Daoy (cell line): ENCODE measurements at regions not wholly inside any gene's neighbourhood (a gene's known extent, or its start where the extent isn't known, plus 50 kb on each side); places are given as distances from the start of the nearest gene placed in this dataset.

Experiments
- DNase-seq: peaks from one replicate; pipeline ENCODE4 v3.0.0-alpha.2; 2015; ENCODE audit warnings: low read depth

DNA sequence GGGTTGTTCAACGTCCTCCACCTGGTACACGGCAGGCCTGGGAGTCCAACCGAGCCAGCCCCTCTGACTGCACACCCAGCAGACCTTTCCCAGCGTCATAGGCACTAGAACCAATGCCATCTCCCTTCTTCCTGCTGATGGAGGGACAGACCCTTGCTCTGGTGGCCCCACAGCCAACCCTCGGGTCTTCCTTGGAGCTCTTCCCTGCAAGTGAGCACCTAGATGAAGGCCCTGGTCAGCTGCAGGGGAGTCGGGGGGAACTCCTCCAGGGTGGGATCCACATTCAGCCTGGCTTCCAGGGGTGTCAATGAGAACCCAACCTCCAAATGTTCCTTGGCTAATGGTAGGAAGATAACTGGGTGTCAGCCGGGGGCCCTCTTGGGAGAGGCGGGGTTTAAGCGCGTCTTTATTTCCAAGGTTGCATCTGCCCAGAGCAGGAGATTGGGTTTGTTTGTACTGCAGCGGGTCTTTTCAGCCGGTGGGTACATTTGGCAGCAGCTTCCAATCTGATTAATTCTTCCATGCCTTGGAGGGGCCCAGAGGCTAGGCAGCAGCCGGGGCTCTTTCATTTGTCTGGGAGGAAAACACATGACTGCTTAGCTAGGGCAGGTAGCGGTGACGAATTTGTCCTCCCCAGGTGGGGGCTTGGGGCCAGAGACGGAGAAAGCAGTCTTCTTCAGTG is 56.0 kb upstream of the SHISAL1 start:
- DNase-seq: no peak

DNA sequence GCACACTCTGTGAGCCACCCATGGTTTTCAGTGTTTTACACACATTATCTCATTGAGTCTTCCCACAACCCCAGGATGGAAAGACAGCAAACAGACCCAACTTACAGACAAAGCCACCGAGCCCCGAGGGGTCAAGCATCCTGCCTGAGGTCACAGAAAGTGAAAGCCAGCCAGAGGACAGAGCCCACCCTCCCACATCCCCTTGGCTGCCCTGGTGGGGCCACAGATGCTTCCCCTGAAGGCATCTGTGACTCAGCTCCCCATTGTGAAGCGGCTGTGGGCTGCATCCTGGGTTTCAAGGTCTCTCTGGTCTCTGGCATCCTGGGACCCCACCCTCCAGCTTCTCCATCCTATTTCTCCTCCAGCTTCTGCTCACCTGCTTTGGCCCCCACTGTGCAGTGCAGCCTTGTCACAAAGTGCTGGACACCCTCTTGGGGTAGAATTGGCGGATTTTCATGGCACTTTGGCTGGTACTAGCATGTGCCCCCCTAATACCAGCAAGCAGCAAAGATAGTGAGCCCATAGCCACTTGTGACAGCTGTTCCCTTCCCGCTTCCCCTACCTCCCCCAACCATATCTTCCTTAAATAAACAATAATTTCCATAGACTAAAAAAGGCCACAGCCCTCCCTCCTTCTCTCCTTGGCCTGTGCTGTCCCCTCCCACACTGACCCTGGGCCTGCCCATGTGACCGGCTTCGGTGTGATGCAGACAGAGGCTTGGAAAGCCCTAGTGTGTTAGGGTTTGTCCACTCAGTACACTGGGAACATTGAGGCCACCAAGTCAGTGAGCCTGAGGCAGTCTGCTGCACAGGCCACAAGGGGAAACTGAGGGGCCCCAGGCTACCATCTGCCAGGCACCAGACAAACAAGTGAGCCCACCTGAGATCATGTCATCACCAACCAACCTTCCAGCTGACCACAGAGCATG is 53.9 kb upstream of the SHISAL1 start:
- no peak for DNase-seq

DNA sequence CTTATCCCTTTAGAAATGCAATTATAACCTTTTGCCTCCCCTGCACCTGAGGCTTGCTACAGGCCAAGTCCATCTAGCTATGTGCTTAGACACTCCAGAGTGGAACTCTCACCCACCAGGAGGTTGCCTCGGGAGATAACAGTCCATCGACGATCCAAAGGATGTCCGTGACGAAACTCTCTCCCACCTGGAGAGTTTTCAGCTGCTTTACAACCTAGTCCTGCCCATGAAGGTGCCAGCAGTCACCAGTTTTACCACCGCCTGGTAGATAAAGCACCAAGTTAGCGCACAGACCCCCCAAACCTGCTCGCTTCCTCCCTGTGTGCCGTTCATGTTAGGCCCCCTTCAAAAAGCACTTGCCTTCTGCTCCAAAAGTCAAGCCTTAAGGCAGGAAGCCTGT is 53.1 kb upstream of the SHISAL1 start:
- DNase-seq: no peak

DNA sequence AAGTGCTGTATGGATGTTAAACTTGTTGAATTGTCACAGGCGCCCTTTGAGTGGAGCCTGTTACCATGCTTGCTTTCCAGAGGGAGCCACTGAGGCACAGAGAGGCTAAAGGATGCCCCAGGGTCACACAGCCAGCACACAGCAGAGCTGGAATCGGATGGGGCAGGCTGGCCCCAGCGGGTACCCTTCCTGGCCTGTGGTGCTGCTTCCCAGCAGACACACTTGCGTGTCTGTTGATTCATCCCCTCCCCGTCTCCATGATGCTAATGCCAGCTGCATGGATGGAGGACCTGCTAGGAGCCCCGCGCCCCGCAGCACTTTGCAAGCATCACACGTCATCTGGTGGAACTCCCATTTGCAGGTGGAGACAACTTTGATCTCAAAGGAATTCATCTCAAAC is 52.4 kb upstream of the SHISAL1 start:
- DNase-seq: no peak

DNA sequence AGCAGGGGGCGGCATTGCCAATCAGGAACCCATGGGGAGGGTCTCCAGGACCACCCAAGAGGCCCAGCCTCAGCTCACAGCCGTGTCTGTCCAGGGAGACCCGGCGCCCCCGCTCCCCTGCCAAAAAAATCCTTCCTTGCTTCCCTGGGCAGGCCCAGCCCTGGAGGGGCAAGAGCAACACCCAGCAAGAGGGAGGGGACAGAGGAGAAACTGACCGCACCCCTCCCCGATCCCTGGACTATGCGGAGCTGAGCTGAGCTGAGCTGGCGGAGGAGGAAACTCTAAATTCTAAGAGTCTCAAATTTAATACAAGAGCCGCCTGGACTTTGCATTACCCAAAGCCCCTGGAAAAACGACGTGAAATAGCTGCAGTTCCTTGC is 52.0 kb upstream of the SHISAL1 start:
- no peak for DNase-seq

DNA sequence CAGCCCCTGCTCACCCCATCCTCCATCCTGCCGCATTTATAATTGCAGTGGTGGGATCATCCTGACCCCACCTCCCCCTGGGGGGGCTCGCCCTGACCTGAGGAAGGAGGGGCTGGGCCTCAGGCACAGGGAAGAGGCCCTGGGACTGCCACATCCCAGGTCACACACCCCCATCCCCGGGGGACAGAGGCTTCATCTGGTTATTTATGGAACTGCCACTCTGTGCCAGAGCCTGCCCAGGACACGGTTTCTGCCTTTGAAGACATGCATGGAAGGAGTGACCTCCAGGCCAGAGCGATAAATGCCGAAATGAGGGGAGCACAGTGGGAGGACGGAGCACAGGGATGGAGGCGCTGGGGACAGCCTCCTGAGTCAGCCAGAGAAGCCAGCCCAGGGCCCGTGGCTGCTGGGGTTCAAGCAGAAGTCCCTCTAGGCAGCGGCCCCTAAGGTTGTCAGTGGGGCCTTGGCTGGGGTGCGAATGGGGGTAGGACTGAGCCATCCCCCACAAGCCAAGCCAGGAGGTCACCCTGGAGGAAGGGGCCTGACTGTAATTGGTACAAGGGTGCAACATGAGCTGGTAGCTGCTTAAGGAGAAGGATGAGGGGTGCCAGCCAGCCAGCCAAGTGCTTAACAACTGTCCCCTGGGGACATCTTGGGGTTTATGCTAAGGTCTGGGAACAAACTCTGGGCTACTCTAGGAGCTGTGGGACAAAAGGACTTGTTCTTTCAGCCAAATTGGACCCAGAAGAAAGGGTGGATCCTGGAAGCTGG is 51.4 kb upstream of the SHISAL1 start:
- DNase-seq: no peak

DNA sequence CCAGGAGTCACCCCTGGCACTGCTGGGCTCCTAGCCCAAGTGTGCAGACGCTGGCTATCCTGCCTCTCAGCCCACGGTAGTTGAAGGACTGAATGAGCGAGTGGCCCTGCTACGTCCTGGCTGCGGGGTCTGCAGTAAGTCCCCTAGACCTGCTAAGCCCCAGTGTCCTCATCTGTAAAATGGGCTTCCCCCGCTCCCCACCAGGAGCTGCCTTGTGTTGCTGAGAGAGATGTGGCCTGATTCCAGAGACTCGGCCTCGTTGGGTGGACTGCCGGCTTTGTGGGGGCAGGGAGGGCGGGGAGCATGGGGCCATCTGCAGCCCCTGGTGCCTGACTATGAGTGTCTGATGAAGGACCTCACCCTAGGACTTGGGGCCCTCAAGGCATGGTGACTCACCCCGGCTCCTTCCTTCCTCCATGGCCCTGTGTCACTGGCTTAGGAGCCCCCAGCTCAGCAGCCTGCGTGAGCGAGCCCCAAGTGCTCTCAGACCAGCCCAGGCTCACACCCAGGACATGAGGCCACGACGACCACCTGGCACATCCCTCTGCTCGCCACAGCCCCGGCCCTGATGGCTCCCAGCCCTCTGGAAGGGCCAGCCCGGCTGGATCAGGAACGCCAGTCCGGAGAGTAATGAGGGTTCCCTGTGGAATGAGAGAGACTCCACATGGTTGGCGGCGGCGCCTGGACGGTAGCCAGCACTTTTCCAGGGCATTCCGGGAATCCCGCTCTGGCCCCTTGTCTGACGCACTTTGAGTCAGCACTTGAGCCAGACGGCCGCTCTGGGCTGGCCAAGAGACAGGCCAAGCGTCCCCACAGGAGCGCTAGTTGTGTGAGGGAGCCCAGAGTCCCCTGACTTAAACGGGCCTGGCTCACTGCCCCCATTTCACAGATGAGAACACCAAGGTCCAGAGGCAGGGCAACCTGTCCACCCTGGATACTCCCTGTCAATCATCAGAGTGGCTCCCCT is 50.5 kb upstream of the SHISAL1 start:
- DNase-seq: peak; percentile 98

DNA sequence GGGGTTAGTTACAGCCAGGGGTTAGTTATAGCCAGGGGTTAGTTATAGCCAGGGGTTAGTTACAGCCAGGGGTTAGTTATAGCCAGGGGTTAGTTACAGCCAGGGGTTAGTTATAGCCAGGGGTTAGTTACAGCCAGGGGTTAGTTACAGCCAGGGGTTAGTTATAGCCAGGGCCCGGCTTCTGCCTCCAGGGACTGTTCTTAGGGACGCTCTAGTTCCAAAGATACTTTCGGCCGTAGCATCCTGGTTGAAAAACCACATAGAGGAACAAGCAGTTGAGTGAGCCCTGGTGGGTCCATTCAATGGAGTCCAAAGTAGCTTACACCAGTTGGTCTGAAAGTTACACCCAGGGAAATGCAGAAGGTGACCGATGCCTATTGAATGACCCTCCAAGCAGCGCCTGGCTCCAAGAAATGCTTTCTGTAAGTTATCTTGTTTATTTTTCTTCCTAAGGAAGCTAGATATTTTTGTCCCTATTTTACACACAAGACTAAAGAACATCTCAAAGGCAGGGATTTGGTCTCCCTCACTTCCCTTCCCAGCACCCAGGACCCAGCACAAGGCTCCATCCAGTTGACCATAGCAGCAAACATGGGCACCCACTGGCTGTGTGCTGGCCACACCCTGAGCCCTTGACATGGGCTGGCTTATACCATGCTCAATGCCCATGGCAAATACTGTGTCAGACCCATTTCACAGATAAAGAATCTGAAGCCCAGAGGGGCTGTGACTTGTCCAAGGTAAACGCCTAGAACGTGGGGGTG is 49.7 kb upstream of the SHISAL1 start:
- no peak for DNase-seq
